ENCODE measurements at regions not wholly inside any gene's neighbourhood (a gene's known extent, or its start where the extent isn't known, plus 50 kb on each side); places are given as distances from the start of the nearest gene placed in this dataset.
"Not testable (repeated sequence)": the region's sequence is repeated elsewhere in the genome, so short reads cannot be mapped to it uniquely, and the experiment has no call there.

- no peak for DNase-seq (ENCODE audit: low read depth)
These were observed 674.9 kb downstream of the ZEB2 start for GRCh38 chr2:143844986-143845385.

GRCh38 chr2:143843686-143844085 is 676.2 kb downstream of the ZEB2 start:
- H3K4me3 ChIP-seq (replicated peaks; ENCODE audit: low read depth, low read length) = no peak overlapping the region
- DNase-seq (ENCODE audit: low read depth) = no peak
- TF ChIP-seq CTCF (IDR thresholded peaks at IDR 0.05; ENCODE audit: low read length, missing control alignments) = no peak

More at GRCh38 chr2:143844986-143845385, 674.9 kb downstream of the ZEB2 start:
- TF ChIP-seq CTCF (IDR thresholded peaks at IDR 0.05; ENCODE audit: low read length, missing control alignments) = no peak
- H3K4me3 ChIP-seq (replicated peaks; ENCODE audit: low read depth, low read length) = no peak overlapping the region

- H3K4me3 ChIP-seq (replicated peaks; ENCODE audit: low read depth, low read length) = no peak overlapping the region
- no peak for DNase-seq (ENCODE audit: low read depth)
These were observed 677.1 kb downstream of the ZEB2 start for GRCh38 chr2:143842836-143843235.

GRCh38 chr2:143841935-143842334 is 678.0 kb downstream of the ZEB2 start:
- TF ChIP-seq CTCF (IDR thresholded peaks at IDR 0.05; ENCODE audit: low read length, missing control alignments) = peak; percentile 9
- DNase-seq (ENCODE audit: low read depth) = peak; percentile 42

More at GRCh38 chr2:143842836-143843235, 677.1 kb downstream of the ZEB2 start:
- TF ChIP-seq CTCF (IDR thresholded peaks at IDR 0.05; ENCODE audit: low read length, missing control alignments) = no peak

GRCh38 chr2:143840601-143841000 is 679.3 kb downstream of the ZEB2 start:
- TF ChIP-seq CTCF (IDR thresholded peaks at IDR 0.05; ENCODE audit: low read length, missing control alignments) = no peak
- DNase-seq (ENCODE audit: low read depth) = no peak
- H3K4me3 ChIP-seq (replicated peaks; ENCODE audit: low read depth, low read length) = no peak overlapping the region

More at GRCh38 chr2:143841935-143842334, 678.0 kb downstream of the ZEB2 start:
- no peak overlapping the region for H3K4me3 ChIP-seq (replicated peaks; ENCODE audit: low read depth, low read length)

- no peak for TF ChIP-seq CTCF (IDR thresholded peaks at IDR 0.05; ENCODE audit: low read length, missing control alignments)
- no peak for DNase-seq (ENCODE audit: low read depth)
- H3K4me3 ChIP-seq (replicated peaks; ENCODE audit: low read depth, low read length) = no peak overlapping the region
These were observed 679.7 kb downstream of the ZEB2 start for GRCh38 chr2:143840194-143840593.

- no peak for TF ChIP-seq CTCF (IDR thresholded peaks at IDR 0.05; ENCODE audit: low read length, missing control alignments)
- H3K4me3 ChIP-seq (replicated peaks; ENCODE audit: low read depth, low read length) = no peak overlapping the region
- no peak for DNase-seq (ENCODE audit: low read depth)
These were observed 680.5 kb downstream of the ZEB2 start for GRCh38 chr2:143839456-143839855.

GRCh38 chr2:143837055-143837454 is 682.9 kb downstream of the ZEB2 start:
- H3K4me3 ChIP-seq (replicated peaks; ENCODE audit: low read depth, low read length); DNase-seq (ENCODE audit: low read depth): not testable (repeated sequence)

Measured in fibroblast of pulmonary artery (primary cell).